ENCODE measurements at regions not wholly inside any gene's neighbourhood (a gene's known extent, or its start where the extent isn't known, plus 50 kb on each side); places are given as distances from the start of the nearest gene placed in this dataset.

DNA sequence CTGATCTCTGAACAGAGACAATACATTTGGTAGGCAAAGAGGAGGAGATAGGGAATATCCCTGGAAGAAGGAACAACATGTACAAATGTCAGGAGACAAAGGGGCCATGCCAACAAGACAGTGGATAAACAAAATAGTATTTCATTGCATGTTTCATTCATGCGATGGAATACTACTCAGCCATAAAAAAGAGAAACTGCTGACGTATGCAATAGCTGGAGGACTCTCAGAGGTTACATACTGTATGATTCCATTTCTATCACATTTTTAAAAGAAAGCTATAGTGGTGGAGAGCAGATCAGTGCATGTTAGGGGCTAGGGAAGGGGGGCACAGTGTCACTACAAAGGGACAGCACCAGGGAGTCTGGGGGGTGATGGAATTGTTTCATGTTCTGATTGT, 572.9 kb upstream of the CADM1 start:
- Histone ChIP-seq H3K4me1 (no peaks in the 10 kb centered on the region), H3K27ac (no peak overlapping the region), H3K27me3 (no peaks in the 10 kb centered on the region), H3K4me3 (no peak overlapping the region), H3K36me3 (no peaks in the 10 kb centered on the region), H3K9me3 (no peaks in the 10 kb centered on the region)
- ATAC-seq (ENCODE audit: low FRiP score in 2 of 2), result no peak
- TF ChIP-seq POLR2A (IDR thresholded peaks at IDR 0.05), result no peak
- TF ChIP-seq POLR2AphosphoS5 (IDR thresholded peaks at IDR 0.05), result no peak
- TF ChIP-seq, protein P1, sequence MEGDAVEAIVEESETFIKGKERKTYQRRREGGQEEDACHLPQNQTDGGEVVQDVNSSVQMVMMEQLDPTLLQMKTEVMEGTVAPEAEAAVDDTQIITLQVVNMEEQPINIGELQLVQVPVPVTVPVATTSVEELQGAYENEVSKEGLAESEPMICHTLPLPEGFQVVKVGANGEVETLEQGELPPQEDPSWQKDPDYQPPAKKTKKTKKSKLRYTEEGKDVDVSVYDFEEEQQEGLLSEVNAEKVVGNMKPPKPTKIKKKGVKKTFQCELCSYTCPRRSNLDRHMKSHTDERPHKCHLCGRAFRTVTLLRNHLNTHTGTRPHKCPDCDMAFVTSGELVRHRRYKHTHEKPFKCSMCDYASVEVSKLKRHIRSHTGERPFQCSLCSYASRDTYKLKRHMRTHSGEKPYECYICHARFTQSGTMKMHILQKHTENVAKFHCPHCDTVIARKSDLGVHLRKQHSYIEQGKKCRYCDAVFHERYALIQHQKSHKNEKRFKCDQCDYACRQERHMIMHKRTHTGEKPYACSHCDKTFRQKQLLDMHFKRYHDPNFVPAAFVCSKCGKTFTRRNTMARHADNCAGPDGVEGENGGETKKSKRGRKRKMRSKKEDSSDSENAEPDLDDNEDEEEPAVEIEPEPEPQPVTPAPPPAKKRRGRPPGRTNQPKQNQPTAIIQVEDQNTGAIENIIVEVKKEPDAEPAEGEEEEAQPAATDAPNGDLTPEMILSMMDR (IDR thresholded peaks at IDR 0.05), result no peak
- TF ChIP-seq EP300 (IDR thresholded peaks at IDR 0.05), result no peak
- 84 to 98% methylated on average over 2 of the region's 2 CpGs for WGBS, 2 donors
- DNase-seq, result no peak

DNA sequence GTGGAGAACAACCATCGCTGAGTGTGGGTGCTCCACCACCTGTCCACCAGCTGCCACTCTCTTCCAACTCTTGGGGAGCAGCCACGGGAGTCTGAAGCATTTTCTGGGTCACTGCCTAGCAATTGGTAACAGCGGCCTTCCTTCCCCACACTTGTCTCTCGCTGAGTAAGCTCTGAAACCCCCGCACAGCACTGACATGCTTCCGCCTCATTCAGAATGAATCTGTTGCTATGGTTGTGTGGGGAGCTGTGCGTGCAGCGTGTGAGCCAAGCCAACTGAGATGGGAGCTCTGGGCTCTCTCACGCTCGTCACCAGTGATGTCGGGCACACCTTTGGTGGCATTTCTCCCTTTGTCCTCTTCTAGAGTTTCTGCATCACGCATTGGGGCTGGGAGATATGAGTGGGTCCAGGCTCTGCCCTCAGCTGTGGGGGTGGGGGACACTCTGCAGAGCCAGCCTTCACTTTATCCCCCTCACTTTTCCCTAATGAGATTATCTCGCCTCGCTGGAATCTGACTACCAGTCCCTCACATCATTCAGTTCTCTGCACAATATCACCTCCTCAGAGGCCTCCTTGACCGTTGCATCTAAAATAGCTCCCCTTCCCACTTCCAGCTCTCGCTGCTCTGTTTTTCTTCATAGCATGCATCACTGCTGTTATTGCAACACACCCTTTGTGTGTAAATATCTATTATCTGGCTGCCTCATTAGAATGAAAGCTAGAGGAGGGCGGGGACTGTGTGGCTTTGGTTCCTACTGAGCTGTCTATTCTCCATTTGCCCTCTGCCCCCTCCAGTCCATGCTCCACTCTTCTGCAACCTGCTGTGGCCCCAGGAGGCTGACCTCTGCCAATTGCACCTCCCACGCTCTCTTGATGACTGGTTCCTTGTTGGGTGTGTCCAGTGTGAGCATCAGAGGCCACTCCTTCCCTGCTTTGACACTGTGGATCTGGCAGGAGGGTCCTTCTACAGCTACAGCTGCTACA, 569.9 kb upstream of the CADM1 start:
- Histone ChIP-seq H3K27ac (no peak overlapping the region), H3K27me3 (no peaks in the 10 kb centered on the region), H3K9me3 (no peaks in the 10 kb centered on the region), H3K4me1 (peaks cover 0 to 6% (median 0%) of the 10 kb centered on the region in 4 donors), H3K4me3 (no peak overlapping the region), H3K36me3 (no peaks in the 10 kb centered on the region)
- WGBS, 2 donors, result 71 to 77% methylated on average over 18 of the region's 18 CpGs
- TF ChIP-seq POLR2AphosphoS5 (IDR thresholded peaks at IDR 0.05), result no peak
- TF ChIP-seq POLR2A (IDR thresholded peaks at IDR 0.05), result no peak
- no peak for TF ChIP-seq EP300 (IDR thresholded peaks at IDR 0.05)
- TF ChIP-seq, protein P1 (IDR thresholded peaks at IDR 0.05), result no peak
- no peak for DNase-seq
- peak in 1 of 2 donors; percentile 82 for ATAC-seq (ENCODE audit: low FRiP score in 2 of 2)

DNA sequence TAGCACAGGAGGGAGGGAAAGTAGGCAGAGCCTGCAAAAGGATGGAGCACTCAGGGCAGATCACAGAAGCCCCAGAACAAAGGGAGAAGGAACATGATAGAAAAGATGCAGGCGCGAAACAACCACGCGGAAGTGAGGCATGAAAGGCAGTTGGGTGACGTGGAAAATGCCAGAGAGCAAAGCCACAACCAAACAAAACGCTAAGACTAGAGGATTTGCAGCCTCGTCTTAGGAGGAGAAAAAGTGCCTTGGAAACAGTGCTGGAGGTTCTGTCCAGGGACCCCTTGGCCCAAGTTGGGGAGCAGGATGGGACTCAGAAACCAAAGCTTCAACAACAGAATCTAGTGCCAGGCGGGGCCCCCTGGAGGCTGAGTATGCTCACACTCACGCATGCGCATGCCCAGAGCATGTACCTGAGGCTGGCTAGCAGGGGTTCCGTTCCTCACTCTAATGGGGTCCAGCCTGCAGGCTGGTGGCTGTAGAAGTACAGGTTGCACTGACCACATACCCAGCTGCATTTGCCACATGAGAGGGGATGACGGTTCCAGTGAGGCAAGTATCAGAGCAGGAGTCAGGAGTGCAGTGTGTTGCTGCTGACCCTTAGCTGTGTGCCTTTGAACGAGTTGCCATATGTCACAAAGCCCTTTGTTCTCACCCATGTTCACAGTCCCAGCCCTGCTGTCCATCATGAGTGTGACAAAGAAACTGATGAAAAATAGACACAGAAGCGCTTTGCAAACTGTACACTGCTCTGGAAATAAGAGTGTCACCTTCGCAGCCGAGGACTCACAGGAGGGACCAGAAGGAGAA, 568.6 kb upstream of the CADM1 start:
- Histone ChIP-seq H3K9me3 (no peaks in the 10 kb centered on the region), H3K27ac (no peak overlapping the region), H3K4me1 (peaks cover 0 to 6% (median 0%) of the 10 kb centered on the region in 4 donors), H3K36me3 (no peaks in the 10 kb centered on the region), H3K27me3 (no peaks in the 10 kb centered on the region), H3K4me3 (no peak overlapping the region)
- TF ChIP-seq POLR2A (IDR thresholded peaks at IDR 0.05) (no peak), EP300 (IDR thresholded peaks at IDR 0.05) (no peak), POLR2AphosphoS5 (IDR thresholded peaks at IDR 0.05) (no peak)
- TF ChIP-seq, protein P1 (IDR thresholded peaks at IDR 0.05), result no peak
- DNase-seq (no peak), ATAC-seq (ENCODE audit: low FRiP score in 2 of 2) (no peak)
- 83 to 86% methylated on average over 15 to 16 of the region's 16 CpGs for WGBS, 2 donors

DNA sequence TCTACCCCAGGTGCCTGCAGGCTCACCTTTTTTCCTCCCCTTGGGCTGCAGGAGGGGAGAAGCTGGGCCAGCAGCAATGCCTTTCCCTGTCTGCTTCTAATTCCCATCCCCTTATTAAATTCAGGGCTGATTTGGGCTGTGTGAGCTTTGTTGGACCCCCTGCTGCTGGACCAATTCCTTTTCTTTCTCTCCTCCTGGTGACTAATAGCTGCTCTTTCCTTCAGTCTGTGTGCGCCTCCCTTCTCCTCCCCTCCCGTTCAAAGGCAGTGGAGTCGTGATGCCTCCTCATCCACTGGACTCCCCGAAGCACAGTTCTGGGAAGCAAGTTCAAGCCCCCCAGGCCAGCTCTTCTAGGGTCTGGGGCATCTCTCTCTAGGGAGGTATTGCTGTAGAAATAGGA, 567.9 kb upstream of the CADM1 start:
- H3K9me3 ChIP-seq, result no peaks in the 10 kb centered on the region
- ATAC-seq (ENCODE audit: low FRiP score in 2 of 2), result no peak
- no peak overlapping the region for H3K4me3 ChIP-seq
- peaks cover 0 to 6% (median 0%) of the 10 kb centered on the region in 4 donors for H3K4me1 ChIP-seq
- no peaks in the 10 kb centered on the region for H3K27me3 ChIP-seq
- no peak overlapping the region for H3K27ac ChIP-seq
- WGBS, 2 donors, result 62 to 77% methylated on average over 4 of the region's 4 CpGs
- no peak for DNase-seq
- TF ChIP-seq POLR2A (IDR thresholded peaks at IDR 0.05), result no peak
- TF ChIP-seq POLR2AphosphoS5 (IDR thresholded peaks at IDR 0.05), result no peak
- no peaks in the 10 kb centered on the region for H3K36me3 ChIP-seq

DNA sequence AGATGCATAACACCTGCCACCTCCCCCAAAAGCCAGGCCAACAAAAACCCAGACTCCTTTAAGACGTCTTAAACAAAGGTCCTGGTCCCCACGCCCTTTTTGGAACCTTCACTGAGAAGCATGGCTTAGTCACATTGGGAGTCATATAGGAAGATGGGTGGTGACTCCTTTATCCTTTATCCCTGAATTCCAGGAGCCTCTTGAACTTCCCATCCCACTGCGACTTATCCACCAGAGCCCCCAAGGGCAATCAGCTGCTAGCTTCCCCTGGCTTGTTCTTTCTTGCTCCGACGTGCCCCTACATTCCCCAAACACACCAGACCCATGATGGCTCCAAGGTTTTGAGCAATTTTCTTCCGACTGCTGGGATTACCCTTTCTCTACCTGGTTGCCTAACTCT, 567.0 kb upstream of the CADM1 start:
- no peaks in the 10 kb centered on the region for H3K27me3 ChIP-seq
- TF ChIP-seq POLR2A (IDR thresholded peaks at IDR 0.05), result no peak
- no peak for TF ChIP-seq POLR2AphosphoS5 (IDR thresholded peaks at IDR 0.05)
- TF ChIP-seq, protein P1 (IDR thresholded peaks at IDR 0.05), result no peak
- TF ChIP-seq EP300 (IDR thresholded peaks at IDR 0.05), result no peak
- no peaks in the 10 kb centered on the region for H3K36me3 ChIP-seq
- no peaks in the 10 kb centered on the region for H3K9me3 ChIP-seq
- WGBS, 2 donors, result 84 to 85% methylated on average over 6 of the region's 6 CpGs
- DNase-seq (no peak), ATAC-seq (ENCODE audit: low FRiP score in 2 of 2) (no peak)
- H3K4me3 ChIP-seq, result no peak overlapping the region
- H3K4me1 ChIP-seq, result peaks cover 0 to 6% (median 0%) of the 10 kb centered on the region in 4 donors
- no peak overlapping the region for H3K27ac ChIP-seq
